Bronchial epithelial cell (primary cell): ENCODE measurements at regions not wholly inside any gene's neighbourhood (a gene's known extent, or its start where the extent isn't known, plus 50 kb on each side); places are given as distances from the start of the nearest gene placed in this dataset.

Experiments
- DNase-seq: peaks from one replicate; pipeline ENCODE4 v3.0.0-alpha.2; 2010; ENCODE audit warnings: low read depth
- FAIRE-seq: peaks from 2 replicates; lab custom pipeline; 2011; peaks lifted over from hg19 to GRCh38; lab: Jason Lieb, UNC
- H3K27me3 ChIP-seq: 2 replicates; pipeline ENCODE4 v1.5.1; 2011; ENCODE audit warnings: low read length; ENCODE audit not compliant: control insufficient read depth, insufficient read depth
- H3K36me3 ChIP-seq: 2 replicates; pipeline ENCODE4 v1.5.1; 2011; ENCODE audit warnings: low read length; ENCODE audit not compliant: control insufficient read depth, insufficient read depth
- H3K4me3 ChIP-seq: 2 replicates; pipeline ENCODE4 v1.5.1; 2011; ENCODE audit warnings: mild to moderate bottlenecking, low read depth, low read length, control low read depth
- CTCF ChIP-seq: IDR thresholded peaks from 2 replicates; pipeline ENCODE4 v1.5.1; 2011; ENCODE audit warnings: mild to moderate bottlenecking, moderate library complexity, low read length, control low read depth, inconsistent platforms; ENCODE audit not compliant: insufficient read depth, severe bottlenecking

DNA sequence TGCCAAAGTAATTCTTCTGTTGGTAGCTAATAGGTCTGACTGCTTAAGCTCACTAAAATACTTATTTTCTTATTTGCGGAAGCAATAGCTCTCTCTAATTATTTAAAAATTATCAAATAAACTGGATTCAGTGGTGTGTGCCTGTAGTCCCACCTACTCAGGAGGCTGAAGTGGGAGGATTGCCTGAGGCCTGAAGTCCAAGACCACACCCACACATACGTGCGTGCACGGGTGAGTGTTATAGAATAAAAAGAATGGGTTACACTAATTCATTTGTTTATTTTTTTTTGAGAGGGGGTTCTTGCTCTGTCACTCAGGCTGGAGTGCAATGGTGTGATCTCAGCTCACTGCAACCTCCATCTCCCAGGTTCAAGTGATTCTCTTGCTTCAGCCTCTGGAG, 94.2 kb upstream of the HNRNPU start:
- H3K27me3 ChIP-seq = no peaks in the 10 kb centered on the region
- no peak for TF ChIP-seq CTCF
- no peak overlapping the region for H3K4me3 ChIP-seq
- no peak for FAIRE-seq
- no peak for DNase-seq
- H3K36me3 ChIP-seq = no peaks in the 10 kb centered on the region

DNA sequence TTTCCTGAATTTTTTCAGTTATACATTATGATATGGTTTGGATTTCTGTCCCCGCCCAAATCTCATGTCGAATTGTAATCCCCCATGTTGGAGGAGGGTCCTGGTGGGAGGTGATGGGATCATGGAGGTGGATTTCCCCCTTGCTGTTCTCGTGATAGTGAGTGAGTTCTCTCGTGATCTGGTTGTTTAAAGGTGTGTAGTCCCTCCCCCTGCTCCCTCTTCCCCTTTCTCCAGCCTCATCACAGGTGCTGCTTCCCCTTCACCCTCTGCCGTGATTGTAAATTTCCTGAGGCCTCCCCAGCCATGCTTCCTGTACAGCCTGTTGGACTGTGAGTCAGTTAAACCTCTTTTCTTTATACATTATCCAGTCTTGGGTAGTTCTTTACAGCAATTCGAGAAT, 93.2 kb upstream of the HNRNPU start:
- no peaks in the 10 kb centered on the region for H3K27me3 ChIP-seq
- H3K4me3 ChIP-seq = no peak overlapping the region
- TF ChIP-seq CTCF = no peak
- no peak for FAIRE-seq
- H3K36me3 ChIP-seq = no peaks in the 10 kb centered on the region
- no peak for DNase-seq

- no peak for FAIRE-seq
- no peak overlapping the region for H3K4me3 ChIP-seq
- TF ChIP-seq CTCF = no peak
- H3K27me3 ChIP-seq = no peaks in the 10 kb centered on the region
- no peak for DNase-seq
- no peaks in the 10 kb centered on the region for H3K36me3 ChIP-seq
These were observed 92.8 kb upstream of the HNRNPU start for GRCh38 chr1:244957122-244957521.

DNA sequence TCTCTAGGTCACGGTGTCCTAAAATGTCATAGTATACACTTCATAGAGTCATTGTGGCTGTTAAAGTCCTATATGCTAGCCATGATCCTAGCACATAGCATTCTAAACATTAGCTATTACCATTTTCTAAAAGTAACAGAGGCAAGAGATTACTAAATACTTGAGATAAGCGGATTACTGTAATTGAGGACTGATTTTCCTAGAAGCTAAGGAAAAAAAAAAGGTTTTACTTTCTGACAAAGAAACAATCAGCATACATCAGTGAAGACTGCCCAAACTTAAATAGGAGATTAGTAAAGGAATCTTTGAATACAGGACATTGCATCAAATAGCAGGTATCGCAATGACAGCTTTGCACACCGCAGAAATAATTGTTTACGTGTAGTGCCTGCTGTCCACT, 91.3 kb upstream of the HNRNPU start:
- H3K4me3 ChIP-seq = no peak overlapping the region
- no peak for TF ChIP-seq CTCF
- no peak for FAIRE-seq
- H3K27me3 ChIP-seq = no peaks in the 10 kb centered on the region
- H3K36me3 ChIP-seq = no peaks in the 10 kb centered on the region
- DNase-seq = no peak

- TF ChIP-seq CTCF = no peak
- Histone ChIP-seq H3K27me3 (no peaks in the 10 kb centered on the region), H3K36me3 (no peaks in the 10 kb centered on the region), H3K4me3 (no peak overlapping the region)
- FAIRE-seq (no peak), DNase-seq (no peak)
These were observed 90.0 kb upstream of the HNRNPU start for GRCh38 chr1:244954359-244954758.

DNA sequence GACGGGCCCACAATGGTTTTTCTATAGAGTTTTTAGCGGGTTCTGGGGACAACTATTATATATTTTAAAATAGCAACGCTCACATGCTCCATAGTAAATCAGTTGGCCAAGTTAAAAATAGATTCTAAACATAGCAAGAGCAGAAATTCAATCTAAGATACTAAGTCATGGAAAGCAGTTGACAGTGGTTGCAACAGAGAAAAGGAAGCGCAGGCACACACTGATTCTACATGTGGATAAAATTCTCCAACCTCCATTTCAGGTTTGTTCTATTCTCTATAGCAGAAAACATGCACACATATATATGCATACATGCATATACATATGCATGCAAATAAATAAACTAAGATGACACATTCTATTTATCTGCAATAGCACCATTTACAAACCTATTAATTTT, 89.6 kb upstream of the HNRNPU start:
- FAIRE-seq (no peak), DNase-seq (no peak)
- Histone ChIP-seq H3K4me3 (no peak overlapping the region), H3K36me3 (no peaks in the 10 kb centered on the region), H3K27me3 (no peaks in the 10 kb centered on the region)
- TF ChIP-seq CTCF = no peak
